ENCODE measurements at regions not wholly inside any gene's neighbourhood (a gene's known extent, or its start where the extent isn't known, plus 50 kb on each side); places are given as distances from the start of the nearest gene placed in this dataset.
"Not testable (repeated sequence)": the region's sequence is repeated elsewhere in the genome, so short reads cannot be mapped to it uniquely, and the experiment has no call there.

- no peak for DNase-seq
These were observed 487.3 kb upstream of the CDH4 start for GRCh38 chr20:60764771-60765170.

- no peak for DNase-seq
These were observed 486.1 kb upstream of the CDH4 start for GRCh38 chr20:60765821-60766403.

DNA sequence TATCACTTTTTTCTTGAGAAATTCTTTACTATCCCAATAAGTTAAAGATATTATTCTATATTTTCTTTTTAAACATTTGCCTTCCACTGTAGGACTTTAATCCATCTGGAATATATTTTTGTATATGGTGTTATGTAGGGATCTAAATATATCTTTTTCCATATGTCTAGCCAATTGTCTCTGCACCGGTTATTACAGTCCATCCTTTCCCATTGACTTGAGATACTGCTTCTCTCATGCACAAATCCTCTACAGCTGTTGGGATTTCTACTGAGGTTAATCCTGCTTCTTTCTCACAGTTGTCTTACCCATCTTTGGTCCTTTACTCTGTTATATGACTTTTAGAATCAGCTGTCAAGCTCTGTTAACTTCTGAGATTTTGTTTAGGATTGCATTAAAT, 483.8 kb upstream of the CDH4 start:
- DNase-seq, result no peak

- DNase-seq, result no peak
These were observed 471.6 kb upstream of the CDH4 start for GRCh38 chr20:60780388-60781025.

- DNase-seq, result no peak
These were observed 469.0 kb upstream of the CDH4 start for GRCh38 chr20:60782959-60783625.

GRCh38 chr20:60785301-60785700, 466.8 kb upstream of the CDH4 start:
- no peak for DNase-seq

DNA sequence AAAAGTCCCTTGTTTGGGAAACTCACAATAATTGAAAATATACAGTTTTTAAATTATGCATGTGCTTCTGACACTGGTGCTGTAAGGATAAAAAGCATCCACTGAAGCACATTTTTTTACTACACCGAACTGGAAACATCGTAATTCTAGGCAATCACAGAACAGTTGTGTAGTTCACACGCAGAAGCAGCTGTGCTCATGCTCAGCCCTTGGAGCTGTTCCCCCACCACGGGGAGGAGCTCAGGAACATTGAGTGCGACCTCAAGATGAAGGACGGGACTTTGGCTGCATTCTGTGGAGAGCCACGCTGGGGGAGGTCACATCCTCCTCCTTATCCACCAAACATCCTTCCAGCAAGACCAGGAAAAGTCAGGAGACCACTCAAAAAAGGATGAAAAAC, 466.3 kb upstream of the CDH4 start:
- DNase-seq, result no peak

GRCh38 chr20:60786686-60787217, 465.3 kb upstream of the CDH4 start:
- DNase-seq, result no peak

- no peak for DNase-seq
These were observed 464.8 kb upstream of the CDH4 start for GRCh38 chr20:60787276-60787675.

DNA sequence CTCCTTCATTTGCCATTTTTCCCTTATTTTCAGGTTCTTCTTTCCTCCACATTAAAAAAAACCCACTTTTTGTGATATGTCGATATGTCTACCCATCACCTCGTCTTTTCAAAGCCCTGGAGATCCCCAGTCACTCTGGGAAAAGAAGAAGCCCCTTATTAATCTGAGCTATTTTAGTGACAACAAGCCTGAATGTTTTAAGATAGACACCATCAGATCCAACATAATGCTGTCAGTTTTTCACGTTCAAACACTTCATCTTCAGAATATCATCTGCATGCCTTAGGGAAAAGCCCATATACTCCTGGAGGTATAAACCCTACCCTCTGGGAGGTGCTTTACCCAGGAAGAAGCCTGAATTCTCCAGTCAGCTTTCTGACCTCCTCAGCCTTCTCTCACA, 464.0 kb upstream of the CDH4 start:
- no peak for DNase-seq

DNA sequence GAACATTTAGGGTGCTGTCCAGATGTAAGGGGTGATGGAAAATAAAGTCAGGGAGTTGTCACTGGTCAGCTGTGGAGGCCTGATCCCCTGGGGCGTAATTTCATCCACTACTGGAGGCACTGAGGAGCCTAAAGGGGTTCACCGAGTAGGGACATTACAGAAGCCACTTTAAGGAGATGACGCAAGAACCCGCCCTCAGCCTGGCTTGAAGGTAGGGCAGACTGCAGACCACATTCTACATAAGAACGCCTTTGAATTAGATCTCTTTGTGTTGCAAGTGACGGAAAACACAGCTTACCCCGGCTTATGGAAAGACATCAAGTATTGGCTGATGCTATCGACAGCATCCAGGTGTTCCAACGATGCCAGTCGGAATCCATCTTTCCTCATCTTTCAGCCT, 462.7 kb upstream of the CDH4 start:
- DNase-seq, result no peak

GRCh38 chr20:60790339-60790738, 461.7 kb upstream of the CDH4 start:
- DNase-seq, result not testable (repeated sequence)

- DNase-seq, result no peak
These were observed 460.2 kb upstream of the CDH4 start for GRCh38 chr20:60791823-60792222.

GRCh38 chr20:60792941-60793340, 459.1 kb upstream of the CDH4 start:
- DNase-seq, result no peak

- DNase-seq, result no peak
These were observed 457.4 kb upstream of the CDH4 start for GRCh38 chr20:60794674-60795073.

- no peak for DNase-seq
These were observed 456.4 kb upstream of the CDH4 start for GRCh38 chr20:60795651-60796050.

GRCh38 chr20:60800185-60800584, 451.9 kb upstream of the CDH4 start:
- no peak for DNase-seq

DNA sequence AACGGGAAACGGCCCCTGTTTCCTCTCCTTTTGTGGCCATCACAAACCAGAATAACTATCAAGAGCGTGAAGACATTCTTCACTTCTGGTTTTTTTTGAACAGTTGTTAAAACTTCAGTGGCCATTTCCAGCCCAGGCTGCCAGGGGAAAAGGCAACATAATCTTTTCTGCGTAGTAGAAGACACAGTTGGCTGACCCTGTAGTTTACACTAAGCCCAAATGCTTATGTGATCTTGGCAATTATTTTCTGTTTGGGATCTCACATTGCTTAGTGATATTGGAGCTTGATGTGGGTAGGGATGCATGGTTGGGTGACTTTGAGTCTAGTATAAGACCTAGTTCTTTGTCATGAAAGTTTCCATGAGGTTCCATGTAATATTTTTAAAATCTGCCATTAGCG, 449.4 kb upstream of the CDH4 start:
- DNase-seq, result no peak

- DNase-seq, result no peak
These were observed 448.6 kb upstream of the CDH4 start for GRCh38 chr20:60803335-60804055.

- DNase-seq, result no peak
These were observed 447.7 kb upstream of the CDH4 start for GRCh38 chr20:60804240-60804917.

- no peak for DNase-seq
These were observed 447.0 kb upstream of the CDH4 start for GRCh38 chr20:60804918-60805630.

GRCh38 chr20:60806354-60806753, 445.7 kb upstream of the CDH4 start:
- DNase-seq, result no peak

All from C1 segment of cervical spinal cord (tissue), 14 donors.